Uterus (tissue), 2 donors: ENCODE measurements at regions not wholly inside any gene's neighbourhood (a gene's known extent, or its start where the extent isn't known, plus 50 kb on each side); places are given as distances from the start of the nearest gene placed in this dataset.

Experiments used
- CTCF ChIP-seq, 4 experiments: fragments of 200-600 bp in 2 of 4; fragments of 450-650 bp in 2 of 4; sonication (generic) in 2 of 4; IDR thresholded peaks; one replicate each; pipeline ENCODE4 v1.5.1; 2016 to 2019; ENCODE audit warnings: antibody characterized with exemption in 4 of 4, mild to moderate bottlenecking in 2 of 4, moderate library complexity in 1 of 4
- POLR2A ChIP-seq, 2 donors: fragments of 450-650 bp; IDR thresholded peaks; one replicate each; pipeline ENCODE4 v1.6.1; 2016; ENCODE audit warnings: antibody characterized with exemption in 2 of 2, mild to moderate bottlenecking in 1 of 2, moderate library complexity in 1 of 2

- TF ChIP-seq CTCF (IDR thresholded peaks at IDR 0.05) (no peak), POLR2A (IDR thresholded peaks at IDR 0.05) (no peak)
Observed at GRCh38 chr5:171607863-171608262, 177.8 kb upstream of the SMIM23 start.
